ENCODE measurements at regions not wholly inside any gene's neighbourhood (a gene's known extent, or its start where the extent isn't known, plus 50 kb on each side); places are given as distances from the start of the nearest gene placed in this dataset.

DNA sequence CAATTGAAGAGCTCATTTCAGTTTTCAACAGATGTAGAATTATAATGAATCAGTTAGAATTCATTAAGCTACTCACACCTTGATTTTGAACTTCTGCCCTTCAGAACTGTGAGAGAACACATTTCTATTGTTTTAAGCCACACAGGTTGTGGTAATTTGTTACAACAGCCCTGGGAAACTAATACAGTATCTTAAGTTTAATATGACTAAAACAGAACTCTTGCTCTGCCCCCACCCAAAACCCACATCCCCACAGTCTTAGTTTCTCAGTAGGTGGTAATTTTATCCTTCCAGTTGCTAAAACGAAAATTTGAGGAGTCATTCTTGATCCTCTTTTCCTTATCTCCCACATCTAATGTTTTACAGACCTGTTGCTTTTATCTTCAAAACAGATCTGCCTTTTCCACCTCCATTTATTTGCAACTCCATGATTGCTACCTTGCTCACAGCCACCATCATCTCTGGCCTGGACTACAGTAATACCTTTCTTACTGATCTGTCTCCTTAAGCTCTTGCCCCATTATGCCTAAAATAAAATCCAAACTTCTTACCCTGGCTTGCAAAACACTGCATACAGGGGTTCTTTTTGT, 72.8 kb upstream of the NXPH1 start:
- H3K27me3 ChIP-seq (ENCODE audit: insufficient read depth), result no peaks in the 10 kb centered on the region
- H3K4me3 ChIP-seq (ENCODE audit: low read depth in 2 of 2, low read length in 1 of 2), result no peak overlapping the region
- H3K36me3 ChIP-seq (replicated peaks in 1 of 2; ENCODE audit: control insufficient read depth in 1 of 2, insufficient read depth in 2 of 2, low read length in 1 of 2), result no peaks in the 10 kb centered on the region
- H3K9me3 ChIP-seq, result no peaks in the 10 kb centered on the region
- H3K27ac ChIP-seq (ENCODE audit: low read depth in 2 of 2, low read length in 1 of 2), result peak overlapping the region in 1 of 2 experiments; percentile 65; a peak in 2 of 4 replicates
- H4K20me1 ChIP-seq (ENCODE audit: insufficient read depth), result no peaks in the 10 kb centered on the region
- POLR2A ChIA-PET, result interaction anchor here (0.7 kb wide), 1 partner anchor 99 kb away, joined by 3 read pairs; no protein-coding TSS in a partner anchor
- H3F3A ChIP-seq (replicated peaks; ENCODE audit: insufficient read depth), result no peaks in the 10 kb centered on the region
- no peak overlapping the region for H2AFZ ChIP-seq (ENCODE audit: low read depth)
- CTCF ChIA-PET, result interaction anchor here (1.1 to 3.6 kb wide), 7 partner anchors 8 to 132 kb away, joined by 3 to 23 read pairs (median 4); no protein-coding TSS in a partner anchor
- H3K79me2 ChIP-seq (ENCODE audit: insufficient read depth), result no peaks in the 10 kb centered on the region
- no peak overlapping the region for H3K9ac ChIP-seq
- no peak for TF ChIP-seq RFX5 (IDR thresholded peaks at IDR 0.05; ENCODE audit: low read length)
- WGBS (ENCODE audit: low lambda C conversion rate), result 4% methylated on average over 1 of the region's 1 CpG
- DNase-seq, result no peak
- H3K4me2 ChIP-seq, result no peak overlapping the region
- H3K4me1 ChIP-seq (ENCODE audit: control insufficient read depth in 1 of 2, insufficient read depth in 2 of 2, low read depth in 1 of 2, low read length in 1 of 2), result peaks cover 0 to 24% of the 10 kb centered on the region in 2 experiments; a peak in 2 of 4 replicates
- H3K9me2 ChIP-seq, result no peaks in the 10 kb centered on the region

- Histone ChIP-seq H3K36me3 (replicated peaks in 1 of 2; ENCODE audit: control insufficient read depth in 1 of 2, insufficient read depth in 2 of 2, low read length in 1 of 2) (no peaks in the 10 kb centered on the region), H3K4me3 (ENCODE audit: low read depth in 2 of 2, low read length in 1 of 2) (no peak overlapping the region), H3K27me3 (ENCODE audit: insufficient read depth) (no peaks in the 10 kb centered on the region), H3K27ac (ENCODE audit: low read depth in 2 of 2, low read length in 1 of 2) (peak overlapping the region in 1 of 2 experiments; percentile 81; a peak in 2 of 4 replicates), H3F3A (replicated peaks; ENCODE audit: insufficient read depth) (no peaks in the 10 kb centered on the region), H3K9me2 (no peaks in the 10 kb centered on the region), H3K4me2 (no peak overlapping the region), H3K9me3 (no peaks in the 10 kb centered on the region), H4K20me1 (ENCODE audit: insufficient read depth) (no peaks in the 10 kb centered on the region), H3K4me1 (ENCODE audit: control insufficient read depth in 1 of 2, insufficient read depth in 2 of 2, low read depth in 1 of 2, low read length in 1 of 2) (peaks cover 0 to 16% of the 10 kb centered on the region in 2 experiments; a peak in 2 of 4 replicates), H2AFZ (ENCODE audit: low read depth) (0 out of 2 replicates have a peak overlapping the region, but pooled peaks have one; percentile 13), H3K9ac (no peak overlapping the region), H3K79me2 (ENCODE audit: insufficient read depth) (no peaks in the 10 kb centered on the region)
- DNase-seq, result no peak
- CTCF ChIA-PET, result interaction anchor here (0.9 to 2.5 kb wide), 4 partner anchors 16 to 67 kb away, joined by 3 to 7 read pairs (median 6); no protein-coding TSS in a partner anchor
- TF ChIP-seq, protein P1, sequence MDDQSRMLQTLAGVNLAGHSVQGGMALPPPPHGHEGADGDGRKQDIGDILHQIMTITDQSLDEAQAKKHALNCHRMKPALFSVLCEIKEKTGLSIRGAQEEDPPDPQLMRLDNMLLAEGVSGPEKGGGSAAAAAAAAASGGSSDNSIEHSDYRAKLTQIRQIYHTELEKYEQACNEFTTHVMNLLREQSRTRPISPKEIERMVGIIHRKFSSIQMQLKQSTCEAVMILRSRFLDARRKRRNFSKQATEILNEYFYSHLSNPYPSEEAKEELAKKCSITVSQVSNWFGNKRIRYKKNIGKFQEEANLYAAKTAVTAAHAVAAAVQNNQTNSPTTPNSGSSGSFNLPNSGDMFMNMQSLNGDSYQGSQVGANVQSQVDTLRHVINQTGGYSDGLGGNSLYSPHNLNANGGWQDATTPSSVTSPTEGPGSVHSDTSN (IDR thresholded peaks at IDR 0.05), result no peak
- TF ChIP-seq USF2 (IDR thresholded peaks at IDR 0.05; ENCODE audit: borderline replicate concordance, low read depth, low read length) (no peak), TCF12 (IDR thresholded peaks at IDR 0.05) (no peak), RFX5 (IDR thresholded peaks at IDR 0.05; ENCODE audit: low read length) (no peak), TAF1 (IDR thresholded peaks at IDR 0.05; ENCODE audit: borderline replicate concordance, low read depth, low read length) (no peak), POLR2AphosphoS5 (IDR thresholded peaks at IDR 0.05; ENCODE audit: low read depth, low read length) (no peak), EP300 (IDR thresholded peaks at IDR 0.05; ENCODE audit: borderline replicate concordance in 1 of 2, low read depth in 1 of 2, low read length in 1 of 2) (no peak), RAD21 (IDR thresholded peaks at IDR 0.05; ENCODE audit: low read length) (no peak), JUND (IDR thresholded peaks at IDR 0.05) (no peak), FOXM1 (IDR thresholded peaks at IDR 0.05; ENCODE audit: low read depth) (no peak)
- TF ChIP-seq, protein P2, sequence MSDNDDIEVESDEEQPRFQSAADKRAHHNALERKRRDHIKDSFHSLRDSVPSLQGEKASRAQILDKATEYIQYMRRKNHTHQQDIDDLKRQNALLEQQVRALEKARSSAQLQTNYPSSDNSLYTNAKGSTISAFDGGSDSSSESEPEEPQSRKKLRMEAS (IDR thresholded peaks at IDR 0.05; ENCODE audit: low read depth), result no peak
- 44% methylated on average over 5 of the region's 5 CpGs for WGBS (ENCODE audit: low lambda C conversion rate)
- POLR2A ChIA-PET, result interaction anchor here (1.5 kb wide), 1 partner anchor 101 kb away, joined by 6 read pairs; the partner anchor contains the start of gene ICA1
Measured at GRCh38 chr7:8362723-8363369, 70.6 kb upstream of the NXPH1 start.
